Body of pancreas (tissue), 4 donors: ENCODE measurements at regions not wholly inside any gene's neighbourhood (a gene's known extent, or its start where the extent isn't known, plus 50 kb on each side); places are given as distances from the start of the nearest gene placed in this dataset.

Experiments used
- ATAC-seq: fragments of 150-250 bp; one replicate; pipeline ENCODE4 v1.9.1; 2016
- DNase-seq, 4 donors: peaks; one replicate each; pipeline ENCODE4 v3.0.0-alpha.2; 2019
- H3K27ac ChIP-seq, 4 donors: fragments of 200-600 bp; sonication (generic); 1 replicate in 3 of 4; 2 replicates in 1 of 4; pipeline versions ENCODE4 v1.5.1 to v1.6.1; 2016 to 2019; ENCODE audit warnings: mild to moderate bottlenecking in 1 of 4, mixed read lengths in 1 of 4, moderate library complexity in 1 of 4
- H3K27me3 ChIP-seq, 2 donors: fragments of 200-600 bp; sonication (generic); one replicate each; pipeline ENCODE4 v1.6.0; 2016; ENCODE audit warnings: mild to moderate bottlenecking in 1 of 2
- H3K36me3 ChIP-seq, 2 donors: fragments of 200-600 bp; sonication (generic); replicated peaks in 1 of 2; 2 replicates each; pipeline ENCODE4 v1.5.1; 2016; ENCODE audit warnings: low read depth in 2 of 2; ENCODE audit not compliant: insufficient read depth in 1 of 2
- H3K4me1 ChIP-seq: fragments of 200-600 bp; sonication (generic); one replicate; pipeline ENCODE4 v1.6.0; 2016
- H3K4me3 ChIP-seq, 2 donors: fragments of 200-600 bp; sonication (generic); 1 replicate in 1 of 2; 2 replicates in 1 of 2; pipeline ENCODE4 v1.5.1; 2016 to 2019
- H3K9me3 ChIP-seq, 3 donors: fragments of 200-600 bp; sonication (generic); 1 replicate in 2 of 3; 2 replicates in 1 of 3; pipeline ENCODE4 v1.5.1; 2016
- CTCF ChIP-seq, 7 experiments: fragments of 450-650 bp in 4 of 7; fragments of 200-600 bp in 3 of 7; sonication (generic) in 3 of 7; IDR thresholded peaks; one replicate each; pipeline ENCODE4 v1.5.1; 2016 to 2019; ENCODE audit warnings: antibody characterized with exemption in 7 of 7
- POLR2A ChIP-seq, 3 donors: fragments of 450-650 bp; IDR thresholded peaks; one replicate each; pipeline ENCODE4 v1.6.1; 2016; ENCODE audit warnings: antibody characterized with exemption in 3 of 3, mild to moderate bottlenecking in 2 of 3
- WGBS, 2 donors: methylation state at CpG; one replicate each; pipeline ENCODE4 v1.1.5; 2017; 5-methylcytosine and 5-hydroxymethylcytosine counted together
- intact Hi-C: fragments of 100-400 bp; cut with DNase I; formaldehyde crosslinking; loops from one replicate; pipeline ENCODE4 v1.15.1; 2023

GRCh38 chr18:42157878-42158277, 202.8 kb downstream of the PIK3C3 start:
- no peak overlapping the region for H3K27ac ChIP-seq
- DNase-seq: no peak
- H3K9me3 ChIP-seq: no peaks in the 10 kb centered on the region
- H3K4me1 ChIP-seq: no peaks in the 10 kb centered on the region
- intact Hi-C loops: no loop called here
- no peaks in the 10 kb centered on the region for H3K36me3 ChIP-seq
- no peak overlapping the region for H3K4me3 ChIP-seq
- TF ChIP-seq POLR2A (IDR thresholded peaks at IDR 0.05) (no peak), CTCF (IDR thresholded peaks at IDR 0.05) (no peak)
- H3K27me3 ChIP-seq: no peaks in the 10 kb centered on the region
- WGBS, 2 donors: 74 to 93% methylated on average over 2 of the region's 2 CpGs
- no peak for ATAC-seq

- DNase-seq (no peak), ATAC-seq (no peak)
- no peaks in the 10 kb centered on the region for H3K27me3 ChIP-seq
- no peak for TF ChIP-seq POLR2A (IDR thresholded peaks at IDR 0.05)
- TF ChIP-seq CTCF (IDR thresholded peaks at IDR 0.05): no peak
- H3K36me3 ChIP-seq: no peaks in the 10 kb centered on the region
- 16 to 26% methylated on average over 3 of the region's 3 CpGs for WGBS, 2 donors
- intact Hi-C loops: no loop called here
- no peaks in the 10 kb centered on the region for H3K9me3 ChIP-seq
- no peak overlapping the region for H3K4me3 ChIP-seq
- no peaks in the 10 kb centered on the region for H3K4me1 ChIP-seq
- H3K27ac ChIP-seq: no peak overlapping the region
These were observed 204.1 kb downstream of the PIK3C3 start for GRCh38 chr18:42159146-42159545.

GRCh38 chr18:42163321-42163720, 208.3 kb downstream of the PIK3C3 start:
- ATAC-seq (no peak), DNase-seq (no peak)
- no peak for TF ChIP-seq POLR2A (IDR thresholded peaks at IDR 0.05)
- TF ChIP-seq CTCF (IDR thresholded peaks at IDR 0.05): no peak
- Histone ChIP-seq H3K27me3 (no peaks in the 10 kb centered on the region), H3K9me3 (no peaks in the 10 kb centered on the region), H3K4me3 (no peak overlapping the region), H3K27ac (no peak overlapping the region), H3K4me1 (no peaks in the 10 kb centered on the region), H3K36me3 (no peaks in the 10 kb centered on the region)
- 55 to 82% methylated on average over 1 of the region's 1 CpG for WGBS, 2 donors
- intact Hi-C loops: no loop called here

- TF ChIP-seq CTCF (IDR thresholded peaks at IDR 0.05): no peak
- no peak for TF ChIP-seq POLR2A (IDR thresholded peaks at IDR 0.05)
- ATAC-seq (no peak), DNase-seq (no peak)
- no peaks in the 10 kb centered on the region for H3K27me3 ChIP-seq
- H3K9me3 ChIP-seq: no peaks in the 10 kb centered on the region
- H3K27ac ChIP-seq: no peak overlapping the region
- 57 to 72% methylated on average over 1 of the region's 1 CpG for WGBS, 2 donors
- no peak overlapping the region for H3K4me3 ChIP-seq
- intact Hi-C loops: no loop called here
- H3K36me3 ChIP-seq: no peaks in the 10 kb centered on the region
- no peaks in the 10 kb centered on the region for H3K4me1 ChIP-seq
These were observed 209.5 kb downstream of the PIK3C3 start for GRCh38 chr18:42164556-42164955.

GRCh38 chr18:42165922-42166513, 211.0 kb downstream of the PIK3C3 start:
- no peak for TF ChIP-seq CTCF (IDR thresholded peaks at IDR 0.05)
- TF ChIP-seq POLR2A (IDR thresholded peaks at IDR 0.05): no peak
- no peak for ATAC-seq
- Histone ChIP-seq H3K4me3 (no peak overlapping the region), H3K27me3 (no peaks in the 10 kb centered on the region), H3K36me3 (no peaks in the 10 kb centered on the region), H3K9me3 (no peaks in the 10 kb centered on the region), H3K27ac (no peak overlapping the region), H3K4me1 (no peaks in the 10 kb centered on the region)
- WGBS, 2 donors: 0% methylated on average over 1 of the region's 1 CpG
- no peak for DNase-seq
- intact Hi-C loops: no loop called here
